Ovary (tissue), 7 donors: ENCODE measurements at regions not wholly inside any gene's neighbourhood (a gene's known extent, or its start where the extent isn't known, plus 50 kb on each side); places are given as distances from the start of the nearest gene placed in this dataset.

ENCODE experiments used
- DNase-seq, 5 donors: peaks; one replicate each; pipeline ENCODE4 v3.0.0-alpha.2; 2019 to 2020
- H3K27ac ChIP-seq, 2 donors: fragments of 200-600 bp; one replicate each; pipeline versions ENCODE4 v1.5.1 to v1.8.0; 2019 to 2022
- H3K27me3 ChIP-seq: fragments of 200-600 bp; one replicate; pipeline ENCODE4 v1.8.0; 2022
- H3K36me3 ChIP-seq: fragments of 200-600 bp; sonication (generic); one replicate; pipeline ENCODE4 v1.5.1; 2019
- H3K4me1 ChIP-seq: one replicate; pipeline ENCODE4 v1.8.1; 2013; ENCODE audit warnings: mild to moderate bottlenecking, moderate library complexity; ENCODE audit not compliant: insufficient read depth
- H3K4me3 ChIP-seq: fragments of 200-600 bp; sonication (generic); one replicate; pipeline ENCODE4 v1.5.1; 2017
- H3K9me3 ChIP-seq, 2 donors: fragments of 200-600 bp in 1 of 2; sonication (generic) in 1 of 2; one replicate each; pipeline versions ENCODE4 v1.5.1 to v1.8.1; 2013 to 2019; ENCODE audit warnings: mild to moderate bottlenecking in 1 of 2, moderate library complexity in 1 of 2
- EP300 ChIP-seq: sonication (generic); formaldehyde crosslinking; IDR thresholded peaks from one replicate; pipeline ENCODE4 v1.6.1; 2017; ENCODE audit warnings: antibody characterized with exemption
- POLR2A ChIP-seq: fragments of 450-650 bp; IDR thresholded peaks from one replicate; pipeline ENCODE4 v1.6.1; 2017; ENCODE audit warnings: antibody characterized with exemption, mild to moderate bottlenecking, moderate library complexity
- WGBS, 3 donors: extraction: QIAGEN DNeasy Blood & Tissue Kit in 1 of 3; methylation state at CpG; one replicate each; pipeline versions ENCODE4 v1.1.5 to v1.1.7; 2013 to 2017; 5-methylcytosine and 5-hydroxymethylcytosine counted together
- intact Hi-C, 4 donors: fragments of 100-400 bp; cut with DNase I; formaldehyde crosslinking; loops; one replicate each; pipeline versions ENCODE4 v1.11.0 to v1.15.1; 2022 to 2023
- TF ChIP-seq, protein P1 (sequence below), 3 donors: fragments of 450-650 bp in 2 of 3; fragments of 200-600 bp in 1 of 3; IDR thresholded peaks; one replicate each; pipeline versions ENCODE4 v1.5.1 to v1.8.0; 2016 to 2022; ENCODE audit warnings: antibody characterized with exemption in 3 of 3, mild to moderate bottlenecking in 1 of 3
- donor health status: DM: no; HTN: no; CAD: no; lungs with moderate emphysema.
- donor health status: DM: no; HTN: no; CAD: no.
- donor health status: Bipolar disorder and iron deficiency.
- donor health status: DM: no; HTN: no; CAD: no.
- donor health status: DM: yes; HTN: yes; CAD: no.

DNA sequence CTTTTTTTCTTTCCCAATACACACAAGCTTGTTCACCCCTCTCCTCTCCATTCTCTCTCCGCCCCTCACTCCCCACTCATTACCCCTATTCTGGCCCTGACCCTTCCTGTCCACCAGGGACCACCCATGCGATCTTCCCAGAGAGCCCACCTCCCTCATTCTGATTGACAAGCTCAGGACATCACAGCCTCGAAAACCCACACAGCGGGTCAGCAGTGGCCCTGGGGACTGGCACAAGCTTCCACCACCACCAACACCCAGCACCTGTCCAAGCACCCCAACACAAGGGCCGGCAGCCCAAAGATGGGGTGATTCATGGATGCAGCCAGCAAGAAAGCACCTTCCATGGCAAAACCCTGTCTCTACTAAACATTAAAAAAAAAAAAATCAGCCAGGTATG, 50.0 kb upstream of the USP6NL start:
- Histone ChIP-seq H3K4me1 (no peaks in the 10 kb centered on the region), H3K36me3 (no peaks in the 10 kb centered on the region), H3K27me3 (no peaks in the 10 kb centered on the region), H3K9me3 (no peaks in the 10 kb centered on the region), H3K4me3 (no peak overlapping the region), H3K27ac (no peak overlapping the region)
- intact Hi-C loops: no loop called here
- no peak for DNase-seq
- TF ChIP-seq, protein P1, sequence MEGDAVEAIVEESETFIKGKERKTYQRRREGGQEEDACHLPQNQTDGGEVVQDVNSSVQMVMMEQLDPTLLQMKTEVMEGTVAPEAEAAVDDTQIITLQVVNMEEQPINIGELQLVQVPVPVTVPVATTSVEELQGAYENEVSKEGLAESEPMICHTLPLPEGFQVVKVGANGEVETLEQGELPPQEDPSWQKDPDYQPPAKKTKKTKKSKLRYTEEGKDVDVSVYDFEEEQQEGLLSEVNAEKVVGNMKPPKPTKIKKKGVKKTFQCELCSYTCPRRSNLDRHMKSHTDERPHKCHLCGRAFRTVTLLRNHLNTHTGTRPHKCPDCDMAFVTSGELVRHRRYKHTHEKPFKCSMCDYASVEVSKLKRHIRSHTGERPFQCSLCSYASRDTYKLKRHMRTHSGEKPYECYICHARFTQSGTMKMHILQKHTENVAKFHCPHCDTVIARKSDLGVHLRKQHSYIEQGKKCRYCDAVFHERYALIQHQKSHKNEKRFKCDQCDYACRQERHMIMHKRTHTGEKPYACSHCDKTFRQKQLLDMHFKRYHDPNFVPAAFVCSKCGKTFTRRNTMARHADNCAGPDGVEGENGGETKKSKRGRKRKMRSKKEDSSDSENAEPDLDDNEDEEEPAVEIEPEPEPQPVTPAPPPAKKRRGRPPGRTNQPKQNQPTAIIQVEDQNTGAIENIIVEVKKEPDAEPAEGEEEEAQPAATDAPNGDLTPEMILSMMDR (IDR thresholded peaks at IDR 0.05): no peak
- no peak for TF ChIP-seq EP300
- TF ChIP-seq POLR2A: no peak
- 78 to 87% (median 78%) methylated on average over 5 of the region's 5 CpGs for WGBS, 3 donors
